T-helper 17 cell (primary cell): ENCODE measurements at regions not wholly inside any gene's neighbourhood (a gene's known extent, or its start where the extent isn't known, plus 50 kb on each side); places are given as distances from the start of the nearest gene placed in this dataset.

Experiments used
- ATAC-seq: fragments of 150-1000 bp; cut with Tn5 transposase; 2 replicates; pipeline ENCODE4 v1.10.0; 2021; ENCODE audit warnings: mild to moderate bottlenecking, moderate library complexity
- DNase-seq, 3 donors: peaks; one replicate each; pipeline versions ENCODE4 v3.0.0 to v3.0.0-alpha.2; 2020 to 2021
- H3K9me3 ChIP-seq: one replicate; pipeline ENCODE4 v1.7.0; 2013; ENCODE audit warnings: low read length, mild to moderate bottlenecking; ENCODE audit not compliant: control insufficient read depth, poor library complexity, severe bottlenecking
- H3K27ac Mint-ChIP-seq: one replicate; pipeline ENCODE4 v1.8.0; 2022; ENCODE audit warnings: mild to moderate bottlenecking, moderate library complexity, mixed read lengths
- H3K27me3 Mint-ChIP-seq: one replicate; pipeline ENCODE4 v1.8.0; 2022; ENCODE audit warnings: mixed read lengths
- H3K36me3 Mint-ChIP-seq: one replicate; pipeline ENCODE4 v1.8.0; 2022; ENCODE audit warnings: low read depth, mixed read lengths
- H3K4me1 Mint-ChIP-seq: one replicate; pipeline ENCODE4 v1.8.0; 2022; ENCODE audit warnings: mild to moderate bottlenecking, mixed read lengths
- H3K4me3 Mint-ChIP-seq: one replicate; pipeline ENCODE4 v1.8.0; 2022; ENCODE audit warnings: mild to moderate bottlenecking, moderate library complexity, mixed read lengths

GRCh38 chr3:103803787-103804186 lies 1369.0 kb downstream of the ZPLD1 start:
- H3K9me3 ChIP-seq: no peaks in the 10 kb centered on the region
- DNase-seq (no peak), ATAC-seq (no peak)

GRCh38 chr3:103810167-103810566 lies 1375.4 kb downstream of the ZPLD1 start:
- ATAC-seq: no peak
- no peaks in the 10 kb centered on the region for H3K9me3 ChIP-seq
- DNase-seq: no peak
- H3K27ac Mint-ChIP-seq: no peak overlapping the region
- no peaks in the 10 kb centered on the region for H3K4me1 Mint-ChIP-seq
- H3K27me3 Mint-ChIP-seq: no peaks in the 10 kb centered on the region
- no peak overlapping the region for H3K4me3 Mint-ChIP-seq
- no peaks in the 10 kb centered on the region for H3K36me3 Mint-ChIP-seq

More at GRCh38 chr3:103803787-103804186, 1369.0 kb downstream of the ZPLD1 start:
- H3K4me3 Mint-ChIP-seq: no peak overlapping the region
- no peak overlapping the region for H3K27ac Mint-ChIP-seq
- no peaks in the 10 kb centered on the region for H3K36me3 Mint-ChIP-seq
- H3K27me3 Mint-ChIP-seq: no peaks in the 10 kb centered on the region
- no peaks in the 10 kb centered on the region for H3K4me1 Mint-ChIP-seq

- no peak for ATAC-seq
- Mint-ChIP-seq H3K4me3 (no peak overlapping the region), H3K4me1 (no peaks in the 10 kb centered on the region), H3K27me3 (no peaks in the 10 kb centered on the region), H3K36me3 (no peaks in the 10 kb centered on the region), H3K27ac (no peak overlapping the region)
- no peaks in the 10 kb centered on the region for H3K9me3 ChIP-seq
- DNase-seq: no peak
Observed at GRCh38 chr3:103813955-103814354, 1379.1 kb downstream of the ZPLD1 start.

GRCh38 chr3:103818398-103818797 lies 1383.6 kb downstream of the ZPLD1 start:
- Mint-ChIP-seq H3K4me1 (no peaks in the 10 kb centered on the region), H3K27me3 (no peaks in the 10 kb centered on the region), H3K27ac (no peak overlapping the region), H3K36me3 (no peaks in the 10 kb centered on the region), H3K4me3 (no peak overlapping the region)
- DNase-seq (no peak), ATAC-seq (no peak)
- H3K9me3 ChIP-seq: no peaks in the 10 kb centered on the region

- H3K4me3 Mint-ChIP-seq: no peak overlapping the region
- no peaks in the 10 kb centered on the region for H3K4me1 Mint-ChIP-seq
- H3K36me3 Mint-ChIP-seq: no peaks in the 10 kb centered on the region
- no peaks in the 10 kb centered on the region for H3K9me3 ChIP-seq
- no peaks in the 10 kb centered on the region for H3K27me3 Mint-ChIP-seq
- DNase-seq (no peak), ATAC-seq (no peak)
- H3K27ac Mint-ChIP-seq: no peak overlapping the region
Observed at GRCh38 chr3:103818800-103819199, 1384.0 kb downstream of the ZPLD1 start.

- no peak for DNase-seq
- Mint-ChIP-seq H3K4me1 (no peaks in the 10 kb centered on the region), H3K27ac (no peak overlapping the region), H3K36me3 (no peaks in the 10 kb centered on the region), H3K4me3 (no peak overlapping the region), H3K27me3 (no peaks in the 10 kb centered on the region)
- no peaks in the 10 kb centered on the region for H3K9me3 ChIP-seq
- ATAC-seq: no peak
Observed at GRCh38 chr3:103825586-103825985, 1390.8 kb downstream of the ZPLD1 start.

- Mint-ChIP-seq H3K4me1 (no peaks in the 10 kb centered on the region), H3K27ac (no peak overlapping the region), H3K4me3 (no peak overlapping the region), H3K27me3 (no peaks in the 10 kb centered on the region), H3K36me3 (no peaks in the 10 kb centered on the region)
- no peak for ATAC-seq
- H3K9me3 ChIP-seq: no peaks in the 10 kb centered on the region
- no peak for DNase-seq
Observed at GRCh38 chr3:103829723-103830326, 1395.0 kb downstream of the ZPLD1 start.

GRCh38 chr3:103847081-103848062 lies 1412.6 kb downstream of the ZPLD1 start:
- peaks cover 4% of the 10 kb centered on the region for H3K9me3 ChIP-seq
- Mint-ChIP-seq H3K36me3 (no peaks in the 10 kb centered on the region), H3K27me3 (no peaks in the 10 kb centered on the region), H3K27ac (no peak overlapping the region), H3K4me1 (no peaks in the 10 kb centered on the region), H3K4me3 (no peak overlapping the region)
- DNase-seq: no peak
- no peak for ATAC-seq

- no peak overlapping the region for H3K4me3 Mint-ChIP-seq
- no peak for DNase-seq
- no peaks in the 10 kb centered on the region for H3K27me3 Mint-ChIP-seq
- no peak for ATAC-seq
- H3K36me3 Mint-ChIP-seq: no peaks in the 10 kb centered on the region
- H3K4me1 Mint-ChIP-seq: no peaks in the 10 kb centered on the region
- no peaks in the 10 kb centered on the region for H3K9me3 ChIP-seq
- H3K27ac Mint-ChIP-seq: no peak overlapping the region
Observed at GRCh38 chr3:103851793-103852192, 1417.0 kb downstream of the ZPLD1 start.

- Mint-ChIP-seq H3K27me3 (no peaks in the 10 kb centered on the region), H3K4me3 (no peak overlapping the region), H3K4me1 (no peaks in the 10 kb centered on the region), H3K36me3 (no peaks in the 10 kb centered on the region), H3K27ac (no peak overlapping the region)
- DNase-seq: no peak
- no peak for ATAC-seq
- H3K9me3 ChIP-seq: no peaks in the 10 kb centered on the region
Observed at GRCh38 chr3:103862415-103862814, 1427.6 kb downstream of the ZPLD1 start.

GRCh38 chr3:103863381-103863780 lies 1428.6 kb downstream of the ZPLD1 start:
- no peaks in the 10 kb centered on the region for H3K9me3 ChIP-seq
- ATAC-seq (no peak), DNase-seq (no peak)
- no peaks in the 10 kb centered on the region for H3K27me3 Mint-ChIP-seq
- no peaks in the 10 kb centered on the region for H3K4me1 Mint-ChIP-seq
- H3K27ac Mint-ChIP-seq: no peak overlapping the region
- no peak overlapping the region for H3K4me3 Mint-ChIP-seq
- no peaks in the 10 kb centered on the region for H3K36me3 Mint-ChIP-seq

- H3K36me3 Mint-ChIP-seq: no peaks in the 10 kb centered on the region
- H3K4me3 Mint-ChIP-seq: no peak overlapping the region
- no peak for ATAC-seq
- no peaks in the 10 kb centered on the region for H3K9me3 ChIP-seq
- no peak overlapping the region for H3K27ac Mint-ChIP-seq
- H3K4me1 Mint-ChIP-seq: no peaks in the 10 kb centered on the region
- DNase-seq: no peak
- no peaks in the 10 kb centered on the region for H3K27me3 Mint-ChIP-seq
Observed at GRCh38 chr3:103866113-103866512, 1431.3 kb downstream of the ZPLD1 start.

GRCh38 chr3:103873021-103873420 lies 1438.2 kb downstream of the ZPLD1 start:
- no peaks in the 10 kb centered on the region for H3K36me3 Mint-ChIP-seq
- no peak for DNase-seq
- no peak overlapping the region for H3K4me3 Mint-ChIP-seq
- ATAC-seq: no peak
- H3K9me3 ChIP-seq: no peaks in the 10 kb centered on the region
- H3K4me1 Mint-ChIP-seq: no peaks in the 10 kb centered on the region
- H3K27ac Mint-ChIP-seq: no peak overlapping the region
- H3K27me3 Mint-ChIP-seq: no peaks in the 10 kb centered on the region
